Small intestine (tissue), 7 donors: ENCODE measurements at regions not wholly inside any gene's neighbourhood (a gene's known extent, or its start where the extent isn't known, plus 50 kb on each side); places are given as distances from the start of the nearest gene placed in this dataset.
"Not testable (repeated sequence)": the region's sequence is repeated elsewhere in the genome, so short reads cannot be mapped to it uniquely, and the experiment has no call there.

Experiments used
- DNase-seq, 2 donors: peaks; one replicate each; pipeline versions ENCODE4 v3.0.0 to v3.0.0-alpha.2; 2013
- FAIRE-seq: peaks from 2 replicates; lab custom pipeline; 2012; peaks lifted over from hg19 to GRCh38; lab: Jason Lieb, UNC
- H3K27ac ChIP-seq, 3 donors: one replicate each; pipeline ENCODE4 v1.5.1; 2013; ENCODE audit warnings: low read length in 2 of 3, mild to moderate bottlenecking in 2 of 3, control low read depth in 1 of 3, inconsistent platforms in 1 of 3, low read depth in 1 of 3, moderate library complexity in 1 of 3
- H3K27me3 ChIP-seq, 3 donors: one replicate each; pipeline ENCODE4 v1.6.1; 2013; ENCODE audit warnings: low read length in 3 of 3, inconsistent platforms in 1 of 3; ENCODE audit not compliant: control insufficient read depth in 3 of 3, insufficient read depth in 3 of 3
- H3K36me3 ChIP-seq, 3 donors: one replicate each; pipeline ENCODE4 v1.6.1; 2013; ENCODE audit warnings: low read length in 3 of 3, inconsistent platforms in 1 of 3, low read depth in 1 of 3, mild to moderate bottlenecking in 1 of 3, moderate library complexity in 1 of 3; ENCODE audit not compliant: control insufficient read depth in 3 of 3, insufficient read depth in 2 of 3
- H3K4me1 ChIP-seq, 3 donors: one replicate each; pipeline ENCODE4 v1.6.1; 2013; ENCODE audit warnings: low read length in 2 of 3, inconsistent platforms in 1 of 3, low read depth in 1 of 3, mild to moderate bottlenecking in 1 of 3, moderate library complexity in 1 of 3; ENCODE audit not compliant: control insufficient read depth in 3 of 3, insufficient read depth in 2 of 3
- H3K4me3 ChIP-seq, 3 donors: one replicate each; pipeline ENCODE4 v1.5.1; 2013; ENCODE audit warnings: low read length in 3 of 3, control low read depth in 1 of 3, inconsistent platforms in 1 of 3, low read depth in 1 of 3, mild to moderate bottlenecking in 1 of 3, moderate library complexity in 1 of 3
- H3K9me3 ChIP-seq, 2 donors: one replicate each; pipeline ENCODE4 v1.6.1; 2013; ENCODE audit warnings: low read depth in 1 of 2, low read length in 1 of 2; ENCODE audit not compliant: control insufficient read depth in 2 of 2, insufficient read depth in 1 of 2
- WGBS, 3 donors: extraction: QIAGEN DNeasy Blood & Tissue Kit; methylation state at CpG; one replicate each; pipeline ENCODE4 v1.1.7; 2013; 5-methylcytosine and 5-hydroxymethylcytosine counted together
- donor health status: healthy with polysubstance abuse.
- donor health status: control.
- donor health status: control.
- donor health status: Bipolar disorder and iron deficiency.
- donor health status: healthy.

GRCh38 chr4:107519053-107519452 lies 201.0 kb downstream of the PAPSS1 start:
- peaks cover 0 to 12% of the 10 kb centered on the region in 2 donors for H3K9me3 ChIP-seq
- no peak overlapping the region for H3K27ac ChIP-seq
- FAIRE-seq (no peak), DNase-seq (no peak)
- no peaks in the 10 kb centered on the region for H3K27me3 ChIP-seq
- 10 to 38% (median 20%) methylated on average over 1 of the region's 1 CpG for WGBS, 3 donors
- H3K36me3 ChIP-seq: no peaks in the 10 kb centered on the region
- no peaks in the 10 kb centered on the region for H3K4me1 ChIP-seq
- no peak overlapping the region for H3K4me3 ChIP-seq

- DNase-seq (no peak), FAIRE-seq (no peak)
- H3K36me3 ChIP-seq: no peaks in the 10 kb centered on the region
- H3K4me1 ChIP-seq: no peaks in the 10 kb centered on the region
- peaks cover 0 to 12% of the 10 kb centered on the region in 2 donors for H3K9me3 ChIP-seq
- H3K4me3 ChIP-seq: no peak overlapping the region
- H3K27me3 ChIP-seq: no peaks in the 10 kb centered on the region
- 6 to 57% (median 31%) methylated on average over 1 of the region's 1 CpG for whole genome bisulfite sequencing, 3 donors
- H3K27ac ChIP-seq: no peak overlapping the region
These were observed 202.0 kb downstream of the PAPSS1 start for GRCh38 chr4:107518076-107518475.

GRCh38 chr4:107512549-107512948 lies 207.5 kb downstream of the PAPSS1 start:
- no peak overlapping the region for H3K27ac ChIP-seq
- FAIRE-seq: no peak
- H3K4me3 ChIP-seq: no peak overlapping the region
- no peaks in the 10 kb centered on the region for H3K27me3 ChIP-seq
- H3K9me3 ChIP-seq: peaks cover 0 to 12% of the 10 kb centered on the region in 2 donors
- no peak for DNase-seq
- no peaks in the 10 kb centered on the region for H3K36me3 ChIP-seq
- no peaks in the 10 kb centered on the region for H3K4me1 ChIP-seq

GRCh38 chr4:107509615-107510014 lies 210.4 kb downstream of the PAPSS1 start:
- H3K9me3 ChIP-seq: no peaks in the 10 kb centered on the region
- no peaks in the 10 kb centered on the region for H3K4me1 ChIP-seq
- no peak overlapping the region for H3K4me3 ChIP-seq
- DNase-seq (no peak), FAIRE-seq (no peak)
- no peaks in the 10 kb centered on the region for H3K27me3 ChIP-seq
- H3K36me3 ChIP-seq: no peaks in the 10 kb centered on the region
- no peak overlapping the region for H3K27ac ChIP-seq

GRCh38 chr4:107500551-107500950 lies 219.5 kb downstream of the PAPSS1 start:
- Histone ChIP-seq H3K27me3 (no peaks in the 10 kb centered on the region), H3K36me3 (no peaks in the 10 kb centered on the region), H3K4me1 (no peaks in the 10 kb centered on the region), H3K9me3 (no peaks in the 10 kb centered on the region), H3K27ac (no peak overlapping the region), H3K4me3 (no peak overlapping the region)
- 65 to 81% (median 80%) methylated on average over 3 of the region's 3 CpGs for WGBS, 3 donors
- DNase-seq: no peak
- FAIRE-seq: no peak

- Histone ChIP-seq H3K4me3 (no peak overlapping the region), H3K27ac (no peak overlapping the region), H3K36me3 (no peaks in the 10 kb centered on the region), H3K27me3 (no peaks in the 10 kb centered on the region), H3K4me1 (no peaks in the 10 kb centered on the region), H3K9me3 (no peaks in the 10 kb centered on the region)
- DNase-seq (no peak), FAIRE-seq (no peak)
- WGBS, 3 donors: 63 to 81% (median 80%) methylated on average over 2 of the region's 2 CpGs
These were observed 223.0 kb downstream of the PAPSS1 start for GRCh38 chr4:107497054-107497453.

GRCh38 chr4:107492566-107492965 lies 227.5 kb downstream of the PAPSS1 start:
- FAIRE-seq: no peak
- Histone ChIP-seq H3K4me3 (no peak overlapping the region), H3K9me3 (no peaks in the 10 kb centered on the region), H3K27me3 (no peaks in the 10 kb centered on the region), H3K36me3 (no peaks in the 10 kb centered on the region), H3K27ac (no peak overlapping the region), H3K4me1 (no peaks in the 10 kb centered on the region)
- WGBS, 3 donors: 72 to 81% (median 80%) methylated on average over 5 of the region's 5 CpGs
- DNase-seq: no peak

- Histone ChIP-seq H3K36me3 (no peaks in the 10 kb centered on the region), H3K4me3 (no peak overlapping the region), H3K27me3 (no peaks in the 10 kb centered on the region), H3K4me1 (no peaks in the 10 kb centered on the region), H3K9me3 (no peaks in the 10 kb centered on the region), H3K27ac (no peak overlapping the region)
- FAIRE-seq (no peak), DNase-seq (no peak)
- WGBS, 3 donors: 92 to 96% (median 93%) methylated on average over 2 of the region's 2 CpGs
These were observed 229.9 kb downstream of the PAPSS1 start for GRCh38 chr4:107490116-107490515.

- DNase-seq: peak in 1 of 2 donors; percentile 2
- not testable (repeated sequence) for FAIRE-seq, H3K27ac ChIP-seq, H3K36me3 ChIP-seq, H3K27me3 ChIP-seq, H3K4me1 ChIP-seq, H3K4me3 ChIP-seq
- peaks cover 0 to 24% of the 10 kb centered on the region in 2 donors for H3K9me3 ChIP-seq
- WGBS, 3 donors: 4 to 31% (median 12%) methylated on average over 1 of the region's 1 CpG
These were observed 236.4 kb downstream of the PAPSS1 start for GRCh38 chr4:107483621-107484020.
